GM21360 (cell line): ENCODE measurements at regions not wholly inside any gene's neighbourhood (a gene's known extent, or its start where the extent isn't known, plus 50 kb on each side); places are given as distances from the start of the nearest gene placed in this dataset.
"Not testable (repeated sequence)": the region's sequence is repeated elsewhere in the genome, so short reads cannot be mapped to it uniquely, and the experiment has no call there.

Experiments
- ATAC-seq: cut with Tn5 transposase; IDR thresholded peaks from one replicate; pipeline ENCODE4 v1.9.1; 2021; ENCODE audit warnings: mild to moderate bottlenecking, moderate library complexity; ENCODE audit not compliant: unreplicated experiment

- ATAC-seq, result not testable (repeated sequence)
Measured at GRCh38 chr5:121064241-121064640, 600.1 kb downstream of the PRR16 start.

- ATAC-seq, result no peak
Measured at GRCh38 chr5:121086671-121087070, 622.6 kb downstream of the PRR16 start.

DNA sequence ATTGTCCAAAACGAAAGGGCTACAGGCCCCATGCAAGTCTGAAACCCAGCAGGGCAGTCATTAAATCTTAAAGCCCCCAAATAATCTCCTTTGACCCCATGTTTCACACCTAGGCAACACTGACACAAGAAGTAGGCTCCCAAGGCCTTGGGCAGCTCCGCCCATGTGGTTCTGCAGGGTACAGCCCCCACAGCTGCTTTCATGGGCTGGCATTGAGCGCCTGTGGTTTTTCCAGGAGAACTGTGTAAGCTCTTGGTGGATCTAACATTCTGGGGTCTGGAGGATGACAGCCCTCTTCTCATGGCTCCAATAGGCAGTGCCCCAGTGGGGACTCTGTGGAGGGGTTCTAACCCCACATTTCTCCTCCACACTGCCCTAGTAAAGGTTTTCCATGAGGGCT is 623.5 kb downstream of the PRR16 start:
- no peak for ATAC-seq

- ATAC-seq, result no peak
Measured at GRCh38 chr5:121088341-121088740, 624.2 kb downstream of the PRR16 start.

DNA sequence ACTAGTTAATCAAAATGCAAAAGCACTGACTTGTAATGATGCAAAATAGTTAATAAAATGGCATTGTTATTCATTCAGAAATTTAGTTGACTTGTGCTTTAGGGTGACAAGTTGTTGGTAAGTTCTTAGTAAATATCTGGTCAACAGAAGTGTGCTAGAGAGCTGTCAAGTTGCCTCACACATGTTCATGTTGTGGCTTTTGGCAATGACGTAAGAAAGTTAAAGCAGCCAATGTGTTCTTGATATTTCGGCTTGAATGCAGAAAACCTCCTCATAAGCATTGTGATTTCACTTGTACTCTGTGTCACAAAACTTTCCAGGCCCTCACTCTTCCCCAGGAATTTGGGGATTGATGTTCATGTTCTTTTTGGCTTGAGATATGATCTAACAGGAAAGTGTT is 626.7 kb downstream of the PRR16 start:
- ATAC-seq, result no peak

DNA sequence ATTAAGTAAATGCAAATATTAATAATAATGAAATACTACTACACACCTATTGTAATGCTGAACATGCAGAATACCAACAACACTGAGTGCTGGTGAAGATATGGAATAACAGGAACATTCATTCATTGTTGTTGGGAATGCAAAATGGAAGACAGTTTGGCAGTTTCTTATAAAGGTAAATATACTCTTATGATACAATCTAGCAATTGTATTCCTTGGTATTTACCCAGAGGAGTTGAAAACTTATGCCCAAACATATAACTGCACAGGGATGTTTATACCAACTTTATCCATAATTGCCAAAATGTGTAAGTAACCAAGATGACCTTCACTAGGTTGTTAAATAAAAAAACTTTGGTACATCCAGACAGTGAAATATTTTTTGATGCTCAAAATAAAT is 636.8 kb downstream of the PRR16 start:
- ATAC-seq, result no peak

- ATAC-seq, result no peak
Measured at GRCh38 chr5:121105921-121106320, 641.8 kb downstream of the PRR16 start.

DNA sequence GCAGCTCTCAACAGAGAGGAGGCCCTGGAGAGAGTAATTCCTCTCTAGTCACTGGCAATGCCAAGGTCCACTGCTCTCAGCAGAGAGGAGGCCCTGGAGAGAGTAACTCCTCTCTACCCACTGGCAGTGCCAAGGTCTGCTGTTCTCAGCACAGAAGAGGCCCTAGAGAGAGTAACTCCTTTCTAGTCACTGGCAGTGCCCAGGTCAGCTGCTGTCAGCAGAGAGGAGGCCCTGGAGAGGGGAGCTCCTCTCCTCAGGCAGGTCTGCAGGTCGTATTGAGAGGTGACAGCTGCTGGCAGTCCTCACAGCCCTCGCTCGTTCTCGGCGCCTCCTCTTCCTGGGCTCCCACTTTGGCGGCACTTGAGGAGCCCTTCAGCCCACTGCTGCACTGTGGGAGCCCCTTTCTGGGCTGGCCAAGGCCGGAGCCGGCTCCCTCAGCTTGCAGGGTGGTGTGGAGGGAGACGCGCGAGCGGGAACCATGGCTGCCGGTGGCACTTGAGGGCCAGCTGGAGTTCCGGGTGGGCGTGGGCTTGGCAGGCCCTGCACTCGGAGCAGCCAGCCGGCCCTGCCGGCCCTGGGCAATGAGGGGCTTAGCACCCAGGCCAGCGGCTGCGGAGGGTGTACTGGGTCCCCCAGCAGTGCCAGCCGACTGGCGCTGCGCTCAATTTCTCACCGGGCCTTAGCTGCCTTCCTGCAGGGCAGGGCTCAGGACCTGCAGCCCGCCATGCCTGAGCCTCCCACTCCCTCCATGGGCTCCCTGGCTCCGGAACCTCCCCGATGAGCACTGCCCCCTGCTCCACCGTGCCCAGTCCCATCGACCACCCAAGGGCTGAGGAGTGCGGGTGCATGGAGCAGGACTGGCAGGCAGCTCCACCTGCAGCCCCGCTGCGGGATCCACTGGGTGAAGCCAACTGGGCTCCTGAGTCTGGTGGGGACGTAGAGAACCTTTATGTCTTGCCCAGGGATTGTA is 642.9 kb downstream of the PRR16 start:
- not testable (repeated sequence) for ATAC-seq

DNA sequence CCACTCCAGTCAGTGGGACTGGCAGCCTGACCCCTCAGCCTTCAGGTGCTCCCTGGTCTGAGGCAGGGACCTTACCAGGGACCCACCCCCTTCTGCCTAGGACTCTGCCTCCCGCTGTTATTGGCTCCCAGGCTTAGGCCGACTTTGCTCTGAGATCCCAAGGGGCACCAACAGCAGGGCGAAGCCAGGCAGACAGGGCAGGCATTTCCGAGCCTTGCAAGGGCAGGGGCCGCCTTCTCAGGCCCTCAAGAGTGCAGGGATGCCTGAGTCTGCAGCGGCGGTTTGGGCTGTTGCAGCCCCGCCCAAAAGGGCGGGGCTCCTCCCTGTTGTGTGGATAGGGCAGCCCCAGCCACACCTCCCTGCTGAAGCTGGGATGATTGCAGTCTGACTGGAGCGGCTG is 644.6 kb downstream of the PRR16 start:
- ATAC-seq, result no peak

- ATAC-seq, result no peak
Measured at GRCh38 chr5:121109817-121110216, 645.7 kb downstream of the PRR16 start.

DNA sequence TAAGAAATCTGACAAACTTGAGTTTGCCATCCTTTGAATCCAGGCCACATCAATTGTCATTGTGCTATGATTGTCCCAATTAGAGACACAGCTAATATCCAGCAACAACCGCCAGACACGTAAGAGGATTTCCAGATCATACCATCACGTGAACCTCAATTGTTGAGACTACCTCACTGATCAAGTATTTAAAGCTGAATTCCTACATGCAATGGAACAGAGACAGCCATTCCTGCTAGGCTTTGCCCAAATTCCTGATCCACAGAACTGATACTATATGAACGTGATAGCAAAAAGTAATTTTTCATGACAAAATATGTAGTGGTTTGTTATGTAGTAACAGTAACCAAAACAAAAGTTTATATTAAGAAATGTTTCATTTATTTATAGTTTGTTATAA is 657.7 kb downstream of the PRR16 start:
- ATAC-seq, result no peak

DNA sequence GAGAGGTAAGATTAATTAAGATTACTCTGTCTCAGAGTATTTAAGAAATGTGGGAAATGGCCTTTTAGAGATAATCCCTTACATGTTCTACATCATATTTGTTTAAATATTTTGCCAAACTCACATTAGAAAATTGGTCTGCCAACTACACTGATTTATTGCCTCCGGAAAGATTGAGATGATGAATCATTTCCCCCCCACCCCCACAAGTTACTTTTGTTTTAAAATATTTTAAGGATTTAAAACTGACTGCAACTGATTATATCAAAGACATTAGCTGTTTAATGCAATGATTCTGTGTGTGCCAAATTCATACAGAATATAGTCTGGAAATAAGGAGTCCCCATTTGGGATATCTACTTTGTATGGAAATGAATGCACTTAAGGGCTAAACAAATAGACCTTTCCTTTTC is 674.4 kb downstream of the PRR16 start:
- no peak for ATAC-seq

GRCh38 chr5:121138952-121139351 is 674.9 kb downstream of the PRR16 start:
- ATAC-seq, result no peak

DNA sequence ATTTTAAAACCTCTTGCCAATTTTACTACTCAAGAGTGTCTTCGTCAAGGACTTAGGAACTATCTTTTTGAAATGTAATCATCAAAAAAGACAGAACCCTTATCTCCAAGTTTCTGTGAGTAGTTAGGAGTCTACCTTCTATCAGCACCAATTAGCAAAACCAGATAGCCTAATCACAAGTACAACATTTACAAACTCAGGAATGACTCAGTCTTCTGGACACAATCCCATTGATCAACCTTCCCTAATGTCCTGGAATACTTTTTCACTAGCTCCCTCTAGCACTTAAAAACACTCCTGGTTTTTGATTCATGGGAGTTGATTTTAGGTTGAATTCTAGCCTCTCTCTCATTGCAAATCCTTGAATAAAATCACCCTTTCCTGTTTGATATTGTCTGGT is 680.7 kb downstream of the PRR16 start:
- no peak for ATAC-seq

- no peak for ATAC-seq
Measured at GRCh38 chr5:121151534-121151933, 687.4 kb downstream of the PRR16 start.

DNA sequence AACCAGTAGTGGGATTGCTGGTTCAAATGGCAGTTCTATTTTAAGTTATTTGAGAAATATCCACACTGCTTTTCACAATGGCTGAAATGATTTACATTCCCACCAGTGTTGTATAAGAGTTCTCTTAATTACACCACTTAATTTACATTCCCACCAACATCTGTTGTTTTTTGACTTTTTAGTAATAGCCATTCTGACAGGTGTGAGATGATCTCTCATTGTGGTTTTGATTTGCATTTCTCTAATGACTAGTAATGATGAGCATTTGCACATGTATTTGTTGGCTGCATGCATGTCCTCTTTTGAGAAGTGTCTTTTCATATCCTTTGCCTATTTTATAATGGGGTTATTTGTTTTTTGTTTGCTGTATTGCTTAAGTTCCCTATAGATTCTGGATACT is 688.3 kb downstream of the PRR16 start:
- no peak for ATAC-seq

DNA sequence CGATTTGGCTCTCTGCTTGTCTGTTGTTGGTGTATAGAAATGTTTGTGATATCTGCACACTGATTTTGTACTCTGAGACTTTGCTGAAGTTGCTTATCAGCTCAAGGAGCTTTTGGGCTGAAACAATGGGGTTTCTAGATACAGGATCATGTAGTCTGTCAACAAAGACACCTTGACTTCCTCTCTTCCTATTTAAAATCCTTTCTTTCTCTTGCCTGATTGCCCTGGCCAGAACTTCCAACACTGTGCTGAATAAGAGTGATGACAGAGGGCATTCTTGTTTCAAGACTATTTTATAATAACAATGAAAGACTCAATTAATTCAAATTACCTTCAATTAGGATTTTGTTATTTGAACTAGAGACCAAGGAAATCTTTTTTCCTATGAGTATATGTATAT is 692.5 kb downstream of the PRR16 start:
- no peak for ATAC-seq

- ATAC-seq, result no peak
Measured at GRCh38 chr5:121158451-121158850, 693.2 kb upstream of the FTMT start.

DNA sequence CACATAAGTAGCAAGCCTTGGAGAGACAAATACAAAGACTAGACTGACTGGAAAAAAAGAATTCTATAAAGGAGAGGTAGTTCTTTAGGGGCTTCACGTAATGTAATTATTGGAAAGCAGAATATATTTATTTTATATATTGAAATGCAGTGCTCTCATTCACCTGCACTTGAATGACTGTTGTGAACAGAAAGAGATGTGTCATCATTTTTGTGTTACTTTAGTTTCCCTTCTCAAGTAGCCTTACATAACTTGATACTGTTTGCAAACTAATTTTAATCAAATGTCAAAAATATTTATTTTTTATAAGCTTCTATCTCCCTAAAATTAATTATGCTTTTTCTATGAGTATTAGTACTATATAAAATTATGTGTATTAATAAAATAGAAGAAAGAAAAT is 691.1 kb upstream of the FTMT start:
- ATAC-seq, result no peak

- no peak for ATAC-seq
Measured at GRCh38 chr5:121164632-121165031, 687.0 kb upstream of the FTMT start.

GRCh38 chr5:121171361-121171760 is 680.3 kb upstream of the FTMT start:
- no peak for ATAC-seq

- no peak for ATAC-seq
Measured at GRCh38 chr5:121171834-121172233, 679.8 kb upstream of the FTMT start.

GRCh38 chr5:121174351-121174750 is 677.3 kb upstream of the FTMT start:
- no peak for ATAC-seq
